Upper lobe of left lung (tissue), 4 donors: ENCODE measurements at regions not wholly inside any gene's neighbourhood (a gene's known extent, or its start where the extent isn't known, plus 50 kb on each side); places are given as distances from the start of the nearest gene placed in this dataset.

Experiments
- POLR2A ChIP-seq, 4 donors: fragments of 450-650 bp; IDR thresholded peaks; one replicate each; pipeline ENCODE4 v1.5.1; 2016 to 2017; ENCODE audit warnings: antibody characterized with exemption in 4 of 4, mild to moderate bottlenecking in 2 of 4
- POLR2AphosphoS5 ChIP-seq, 2 donors: sonication (generic); formaldehyde crosslinking; IDR thresholded peaks; one replicate each; pipeline ENCODE4 v1.5.1; 2017; ENCODE audit warnings: antibody characterized with exemption in 2 of 2
- TF ChIP-seq, protein P1 (sequence below), 6 experiments: fragments of 450-650 bp in 4 of 6; fragments of 200-600 bp in 2 of 6; sonication (generic) in 2 of 6; IDR thresholded peaks; one replicate each; pipeline ENCODE4 v1.5.1; 2016 to 2019; ENCODE audit warnings: antibody characterized with exemption in 6 of 6

DNA sequence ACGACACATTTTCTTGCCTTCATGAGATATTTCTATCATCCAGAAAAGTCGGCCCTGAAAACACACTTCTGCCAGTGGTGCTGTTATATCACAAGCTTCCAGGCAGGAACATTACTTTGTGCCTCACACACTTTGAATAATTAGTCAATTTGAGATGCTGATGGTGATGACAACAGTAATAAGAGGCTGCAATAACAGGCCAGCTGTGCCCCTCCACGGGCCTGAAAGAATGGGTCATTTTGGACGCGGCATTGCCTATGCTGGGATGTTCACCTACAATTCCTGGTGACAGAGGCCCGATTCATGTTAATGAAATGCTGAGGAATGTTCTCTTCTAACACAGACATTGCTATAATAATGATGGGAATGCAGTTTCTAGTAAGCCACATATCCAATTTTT lies 463.8 kb upstream of the KIRREL3 start:
- TF ChIP-seq, protein P1, sequence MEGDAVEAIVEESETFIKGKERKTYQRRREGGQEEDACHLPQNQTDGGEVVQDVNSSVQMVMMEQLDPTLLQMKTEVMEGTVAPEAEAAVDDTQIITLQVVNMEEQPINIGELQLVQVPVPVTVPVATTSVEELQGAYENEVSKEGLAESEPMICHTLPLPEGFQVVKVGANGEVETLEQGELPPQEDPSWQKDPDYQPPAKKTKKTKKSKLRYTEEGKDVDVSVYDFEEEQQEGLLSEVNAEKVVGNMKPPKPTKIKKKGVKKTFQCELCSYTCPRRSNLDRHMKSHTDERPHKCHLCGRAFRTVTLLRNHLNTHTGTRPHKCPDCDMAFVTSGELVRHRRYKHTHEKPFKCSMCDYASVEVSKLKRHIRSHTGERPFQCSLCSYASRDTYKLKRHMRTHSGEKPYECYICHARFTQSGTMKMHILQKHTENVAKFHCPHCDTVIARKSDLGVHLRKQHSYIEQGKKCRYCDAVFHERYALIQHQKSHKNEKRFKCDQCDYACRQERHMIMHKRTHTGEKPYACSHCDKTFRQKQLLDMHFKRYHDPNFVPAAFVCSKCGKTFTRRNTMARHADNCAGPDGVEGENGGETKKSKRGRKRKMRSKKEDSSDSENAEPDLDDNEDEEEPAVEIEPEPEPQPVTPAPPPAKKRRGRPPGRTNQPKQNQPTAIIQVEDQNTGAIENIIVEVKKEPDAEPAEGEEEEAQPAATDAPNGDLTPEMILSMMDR (IDR thresholded peaks at IDR 0.05) = no peak
- TF ChIP-seq POLR2A (IDR thresholded peaks at IDR 0.05) (no peak), POLR2AphosphoS5 (IDR thresholded peaks at IDR 0.05) (no peak)
